ENCODE measurements at regions not wholly inside any gene's neighbourhood (a gene's known extent, or its start where the extent isn't known, plus 50 kb on each side); places are given as distances from the start of the nearest gene placed in this dataset.

- TF ChIP-seq, protein P1, sequence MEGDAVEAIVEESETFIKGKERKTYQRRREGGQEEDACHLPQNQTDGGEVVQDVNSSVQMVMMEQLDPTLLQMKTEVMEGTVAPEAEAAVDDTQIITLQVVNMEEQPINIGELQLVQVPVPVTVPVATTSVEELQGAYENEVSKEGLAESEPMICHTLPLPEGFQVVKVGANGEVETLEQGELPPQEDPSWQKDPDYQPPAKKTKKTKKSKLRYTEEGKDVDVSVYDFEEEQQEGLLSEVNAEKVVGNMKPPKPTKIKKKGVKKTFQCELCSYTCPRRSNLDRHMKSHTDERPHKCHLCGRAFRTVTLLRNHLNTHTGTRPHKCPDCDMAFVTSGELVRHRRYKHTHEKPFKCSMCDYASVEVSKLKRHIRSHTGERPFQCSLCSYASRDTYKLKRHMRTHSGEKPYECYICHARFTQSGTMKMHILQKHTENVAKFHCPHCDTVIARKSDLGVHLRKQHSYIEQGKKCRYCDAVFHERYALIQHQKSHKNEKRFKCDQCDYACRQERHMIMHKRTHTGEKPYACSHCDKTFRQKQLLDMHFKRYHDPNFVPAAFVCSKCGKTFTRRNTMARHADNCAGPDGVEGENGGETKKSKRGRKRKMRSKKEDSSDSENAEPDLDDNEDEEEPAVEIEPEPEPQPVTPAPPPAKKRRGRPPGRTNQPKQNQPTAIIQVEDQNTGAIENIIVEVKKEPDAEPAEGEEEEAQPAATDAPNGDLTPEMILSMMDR (IDR thresholded peaks at IDR 0.05), result no peak
- TF ChIP-seq POLR2A (IDR thresholded peaks at IDR 0.05), result no peak
- no peak for TF ChIP-seq EP300 (IDR thresholded peaks at IDR 0.05)
Measured at GRCh38 chr3:162610261-162610660, 1113.7 kb downstream of the OTOL1 start.

Measured in tibial nerve (tissue), 4 donors.